ENCODE measurements at regions not wholly inside any gene's neighbourhood (a gene's known extent, or its start where the extent isn't known, plus 50 kb on each side); places are given as distances from the start of the nearest gene placed in this dataset.

- TF ChIP-seq YY1 (IDR thresholded peaks at IDR 0.05; ENCODE audit: low read depth) (no peak), TAF1 (IDR thresholded peaks at IDR 0.05; ENCODE audit: low read depth) (no peak), EGR1 (IDR thresholded peaks at IDR 0.05) (no peak)
Measured at GRCh38 chr14:30131581-30132097, 204.0 kb upstream of the PRKD1 start.
